ENCODE measurements at regions not wholly inside any gene's neighbourhood (a gene's known extent, or its start where the extent isn't known, plus 50 kb on each side); places are given as distances from the start of the nearest gene placed in this dataset.
"Not testable (repeated sequence)": the region's sequence is repeated elsewhere in the genome, so short reads cannot be mapped to it uniquely, and the experiment has no call there.

DNA sequence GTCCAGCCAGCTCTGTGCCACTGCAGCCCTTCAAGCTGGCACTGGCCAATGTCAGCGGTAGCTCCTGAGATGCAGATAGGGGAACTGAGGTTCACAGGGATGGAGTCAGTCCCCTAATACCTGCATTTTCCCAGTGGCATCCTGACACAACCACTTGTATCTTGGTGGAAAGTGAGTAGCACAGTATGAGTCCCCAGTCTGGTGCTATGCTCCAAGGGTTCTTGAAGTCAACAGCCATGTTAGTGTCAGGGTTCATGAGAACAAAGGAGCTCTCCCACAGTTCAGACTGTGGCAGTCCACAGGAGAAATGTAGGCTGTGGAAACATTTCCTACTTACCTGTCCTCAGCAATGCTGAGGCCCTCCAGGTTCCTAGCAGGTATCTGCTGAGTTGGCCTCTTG, 115.5 kb downstream of the ZNF736 start:
- H3K27me3 ChIP-seq = no peaks in the 10 kb centered on the region
- H3K4me3 ChIP-seq (ENCODE audit: low read depth in 1 of 2, low read length in 1 of 2) = no peak overlapping the region
- H3K36me3 ChIP-seq = no peaks in the 10 kb centered on the region
- no peak overlapping the region for H3K27ac ChIP-seq
- peaks cover 2% of the 10 kb centered on the region for H3K9me3 ChIP-seq
- TF ChIP-seq, protein P1, sequence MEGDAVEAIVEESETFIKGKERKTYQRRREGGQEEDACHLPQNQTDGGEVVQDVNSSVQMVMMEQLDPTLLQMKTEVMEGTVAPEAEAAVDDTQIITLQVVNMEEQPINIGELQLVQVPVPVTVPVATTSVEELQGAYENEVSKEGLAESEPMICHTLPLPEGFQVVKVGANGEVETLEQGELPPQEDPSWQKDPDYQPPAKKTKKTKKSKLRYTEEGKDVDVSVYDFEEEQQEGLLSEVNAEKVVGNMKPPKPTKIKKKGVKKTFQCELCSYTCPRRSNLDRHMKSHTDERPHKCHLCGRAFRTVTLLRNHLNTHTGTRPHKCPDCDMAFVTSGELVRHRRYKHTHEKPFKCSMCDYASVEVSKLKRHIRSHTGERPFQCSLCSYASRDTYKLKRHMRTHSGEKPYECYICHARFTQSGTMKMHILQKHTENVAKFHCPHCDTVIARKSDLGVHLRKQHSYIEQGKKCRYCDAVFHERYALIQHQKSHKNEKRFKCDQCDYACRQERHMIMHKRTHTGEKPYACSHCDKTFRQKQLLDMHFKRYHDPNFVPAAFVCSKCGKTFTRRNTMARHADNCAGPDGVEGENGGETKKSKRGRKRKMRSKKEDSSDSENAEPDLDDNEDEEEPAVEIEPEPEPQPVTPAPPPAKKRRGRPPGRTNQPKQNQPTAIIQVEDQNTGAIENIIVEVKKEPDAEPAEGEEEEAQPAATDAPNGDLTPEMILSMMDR (IDR thresholded peaks at IDR 0.05) = no peak
- H3K4me1 ChIP-seq (ENCODE audit: control insufficient read depth in 1 of 2, insufficient read depth in 1 of 2, low read depth in 1 of 2, low read length in 1 of 2) = no peaks in the 10 kb centered on the region

DNA sequence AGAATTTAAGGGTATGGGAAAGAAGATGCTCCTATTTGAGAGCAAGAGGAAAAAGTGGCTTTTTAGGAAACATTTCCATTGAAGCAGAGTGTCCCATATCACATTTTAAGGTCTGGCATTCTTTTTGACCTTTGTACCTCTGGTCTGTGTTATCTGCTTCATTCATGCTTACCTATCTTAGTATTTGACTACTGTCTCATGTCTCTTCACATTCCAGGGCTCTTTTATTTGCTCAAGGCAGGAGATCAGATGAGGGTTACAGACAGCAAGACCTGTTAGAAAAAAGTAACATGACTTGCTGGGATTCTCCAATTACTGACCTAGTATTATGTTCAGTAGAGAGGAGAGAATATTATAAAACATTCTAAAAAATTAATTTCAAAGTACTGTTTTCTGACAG, 111.7 kb downstream of the ZNF736 start:
- H3K4me3 ChIP-seq (ENCODE audit: low read depth in 1 of 2, low read length in 1 of 2); H3K36me3 ChIP-seq; H3K27ac ChIP-seq; H3K27me3 ChIP-seq; H3K9me3 ChIP-seq; H3K4me1 ChIP-seq (ENCODE audit: control insufficient read depth in 1 of 2, insufficient read depth in 1 of 2, low read depth in 1 of 2, low read length in 1 of 2): not testable (repeated sequence)

DNA sequence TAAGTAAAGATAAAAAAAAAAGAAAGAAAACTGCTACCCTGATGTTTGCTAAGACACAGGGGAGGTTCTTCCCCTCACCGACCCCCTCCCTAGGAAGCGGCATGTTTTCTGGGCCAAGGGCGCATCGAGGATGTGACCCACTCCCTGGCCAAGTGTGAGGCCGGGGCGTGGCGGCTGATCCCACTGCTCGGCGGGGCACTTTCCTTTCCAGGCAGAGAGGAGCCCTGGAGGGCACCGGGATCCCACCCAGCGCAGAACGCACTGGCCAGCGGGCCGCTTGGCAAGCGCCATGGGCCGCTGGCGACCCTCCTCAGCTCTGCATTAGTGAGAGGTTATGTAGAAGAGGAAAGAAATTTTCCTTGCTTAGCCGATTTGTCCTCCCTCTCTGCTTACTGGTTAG, 93.4 kb downstream of the ZNF736 start:
- Histone ChIP-seq H3K9me3 (peaks cover 4% of the 10 kb centered on the region), H3K36me3 (no peaks in the 10 kb centered on the region), H3K27ac (no peak overlapping the region), H3K4me1 (ENCODE audit: control insufficient read depth in 1 of 2, insufficient read depth in 1 of 2, low read depth in 1 of 2, low read length in 1 of 2) (no peaks in the 10 kb centered on the region), H3K4me3 (ENCODE audit: low read depth in 1 of 2, low read length in 1 of 2) (no peak overlapping the region), H3K27me3 (no peaks in the 10 kb centered on the region)
- TF ChIP-seq, protein P1 (IDR thresholded peaks at IDR 0.05) = no peak
